Panc1 (cell line): ENCODE measurements at regions not wholly inside any gene's neighbourhood (a gene's known extent, or its start where the extent isn't known, plus 50 kb on each side); places are given as distances from the start of the nearest gene placed in this dataset.

Experiments
- ATAC-seq: fragments of 200-7000 bp; cut with Tn5 transposase; 2 replicates; pipeline ENCODE4 v1.9.1; 2020; ENCODE audit warnings: mild to moderate bottlenecking, moderate library complexity
- BruUV-seq: library from RNA; stranded (reverse); fragments of 400-500 nt; replicated peaks from 2 replicates; lab custom pipeline; 2021; lab: Mats Ljungman, UMichigan
- CTCF ChIA-PET: fragments of 300-600 bp; sonication (Branson Sonifier 250); formaldehyde crosslinking; loops from one replicate; lab custom pipeline; 2022; ENCODE audit warnings: antibody characterized with exemption; lab: Charles Lee
- POLR2A ChIA-PET: fragments of 300-600 bp; sonication (Branson Sonifier 250); formaldehyde crosslinking; loops from one replicate; lab custom pipeline; 2022; ENCODE audit warnings: antibody characterized with exemption; lab: Charles Lee
- DNase-seq: peaks from one replicate; pipeline ENCODE4 v3.0.0-alpha.2; 2010; ENCODE audit warnings: low read depth, low spot score
- H3K27ac ChIP-seq: 2 replicates; pipeline ENCODE4 v1.5.1; 2011; ENCODE audit warnings: mild to moderate bottlenecking, low read length, inconsistent platforms
- H3K27me3 ChIP-seq: fragments of 200-500 bp; sonication (Bioruptor generic); 2 replicates; pipeline ENCODE4 v1.6.0; 2014; ENCODE audit warnings: low read length, inconsistent platforms; ENCODE audit not compliant: control insufficient read depth, insufficient read depth
- H3K36me3 ChIP-seq: fragments of 200-500 bp; sonication (Bioruptor generic); 2 replicates; pipeline ENCODE4 v1.5.1; 2014; ENCODE audit warnings: inconsistent platforms, mild to moderate bottlenecking, low read length, moderate library complexity; ENCODE audit not compliant: control insufficient read depth, insufficient read depth
- H3K4me1 ChIP-seq: 2 replicates; pipeline ENCODE4 v1.5.1; 2011; ENCODE audit warnings: inconsistent platforms, mild to moderate bottlenecking, low read length, moderate library complexity; ENCODE audit not compliant: control insufficient read depth, insufficient read depth
- H3K4me3 ChIP-seq, 2 experiments: 2 replicates each; pipeline ENCODE4 v1.5.1; 2011 to 2012; ENCODE audit warnings: low read depth in 2 of 2, low read length in 2 of 2, mild to moderate bottlenecking in 2 of 2, inconsistent platforms in 1 of 2, moderate library complexity in 1 of 2
- H3K9me3 ChIP-seq: fragments of 200-500 bp; sonication (Bioruptor generic); 2 replicates; pipeline ENCODE4 v1.5.1; 2014; ENCODE audit warnings: low read depth, mild to moderate bottlenecking, inconsistent platforms, low read length, moderate library complexity; ENCODE audit not compliant: control insufficient read depth, insufficient read depth
- POLR2AphosphoS5 ChIP-seq: IDR thresholded peaks from 2 replicates; pipeline ENCODE4 v1.6.1; 2012; ENCODE audit warnings: mild to moderate bottlenecking, low read depth, low read length, moderate library complexity
- SIN3A ChIP-seq: IDR thresholded peaks from 2 replicates; pipeline ENCODE4 v1.6.1; 2012; ENCODE audit warnings: low read depth, mild to moderate bottlenecking, low read length, moderate library complexity, borderline replicate concordance; ENCODE audit not compliant: insufficient read depth
- TCF7L2 ChIP-seq: IDR thresholded peaks from 2 replicates; pipeline ENCODE4 v1.6.1; 2011; ENCODE audit warnings: mild to moderate bottlenecking, low read depth, low read length, inconsistent platforms
- in situ Hi-C: cut with HindIII; loops from 2 replicates; pipeline ENCODE4 v1.10.0; 2016; ENCODE audit warnings: low sequenced_read_pairs, low pct_unique_long_range_greater_than_20kb
- intact Hi-C: fragments of 100-400 bp; cut with micrococcal nuclease; formaldehyde crosslinking; loops from one replicate; pipeline ENCODE4 v1.10.0; 2022; ENCODE audit not compliant: unreplicated experiment
- TF ChIP-seq, protein P1 (sequence below), 2 experiments: IDR thresholded peaks; 2 replicates each; pipeline ENCODE4 v1.6.1; 2011 to 2012; ENCODE audit warnings: low read depth in 2 of 2, control low read depth in 1 of 2, low read length in 1 of 2, mild to moderate bottlenecking in 1 of 2, moderate library complexity in 1 of 2; ENCODE audit not compliant: insufficient read depth in 1 of 2
- TF ChIP-seq, protein P2 (sequence below): fragments of 450-650 bp; IDR thresholded peaks from 2 replicates; pipeline ENCODE4 v1.5.1; 2017; ENCODE audit warnings: mild to moderate bottlenecking

DNA sequence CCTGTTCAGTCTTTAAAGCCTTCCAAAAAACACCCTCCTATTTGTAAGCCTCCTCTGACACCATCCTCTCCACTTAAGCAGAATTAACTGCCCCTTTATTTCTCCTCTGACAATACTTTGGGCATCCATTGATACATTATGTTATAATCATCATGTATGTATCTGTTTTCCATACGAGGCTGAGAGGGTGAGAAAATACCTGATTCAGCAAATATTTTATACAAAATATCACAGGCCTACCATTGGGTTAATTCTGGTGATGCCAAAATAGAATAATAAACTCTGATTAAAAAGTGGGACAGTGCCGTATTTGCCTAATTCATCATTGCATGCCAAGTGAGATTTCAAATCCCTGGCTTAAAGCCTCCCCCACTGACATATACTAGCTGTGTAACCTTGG, 118.2 kb upstream of the ADAMTS9 start:
- Histone ChIP-seq H3K27ac (no peak overlapping the region), H3K4me1 (no peaks in the 10 kb centered on the region), H3K4me3 (no peak overlapping the region), H3K9me3 (no peaks in the 10 kb centered on the region), H3K36me3 (no peaks in the 10 kb centered on the region), H3K27me3 (no peaks in the 10 kb centered on the region)
- intact Hi-C loops, result no loop called here
- BruUV-seq, result no TSS peak
- ATAC-seq (no peak), DNase-seq (no peak)
- TF ChIP-seq, protein P1, sequence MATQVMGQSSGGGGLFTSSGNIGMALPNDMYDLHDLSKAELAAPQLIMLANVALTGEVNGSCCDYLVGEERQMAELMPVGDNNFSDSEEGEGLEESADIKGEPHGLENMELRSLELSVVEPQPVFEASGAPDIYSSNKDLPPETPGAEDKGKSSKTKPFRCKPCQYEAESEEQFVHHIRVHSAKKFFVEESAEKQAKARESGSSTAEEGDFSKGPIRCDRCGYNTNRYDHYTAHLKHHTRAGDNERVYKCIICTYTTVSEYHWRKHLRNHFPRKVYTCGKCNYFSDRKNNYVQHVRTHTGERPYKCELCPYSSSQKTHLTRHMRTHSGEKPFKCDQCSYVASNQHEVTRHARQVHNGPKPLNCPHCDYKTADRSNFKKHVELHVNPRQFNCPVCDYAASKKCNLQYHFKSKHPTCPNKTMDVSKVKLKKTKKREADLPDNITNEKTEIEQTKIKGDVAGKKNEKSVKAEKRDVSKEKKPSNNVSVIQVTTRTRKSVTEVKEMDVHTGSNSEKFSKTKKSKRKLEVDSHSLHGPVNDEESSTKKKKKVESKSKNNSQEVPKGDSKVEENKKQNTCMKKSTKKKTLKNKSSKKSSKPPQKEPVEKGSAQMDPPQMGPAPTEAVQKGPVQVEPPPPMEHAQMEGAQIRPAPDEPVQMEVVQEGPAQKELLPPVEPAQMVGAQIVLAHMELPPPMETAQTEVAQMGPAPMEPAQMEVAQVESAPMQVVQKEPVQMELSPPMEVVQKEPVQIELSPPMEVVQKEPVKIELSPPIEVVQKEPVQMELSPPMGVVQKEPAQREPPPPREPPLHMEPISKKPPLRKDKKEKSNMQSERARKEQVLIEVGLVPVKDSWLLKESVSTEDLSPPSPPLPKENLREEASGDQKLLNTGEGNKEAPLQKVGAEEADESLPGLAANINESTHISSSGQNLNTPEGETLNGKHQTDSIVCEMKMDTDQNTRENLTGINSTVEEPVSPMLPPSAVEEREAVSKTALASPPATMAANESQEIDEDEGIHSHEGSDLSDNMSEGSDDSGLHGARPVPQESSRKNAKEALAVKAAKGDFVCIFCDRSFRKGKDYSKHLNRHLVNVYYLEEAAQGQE (IDR thresholded peaks at IDR 0.05; ENCODE audit: insufficient read depth in 1 of 2, low read depth in 2 of 2, low read length in 1 of 2), result no peak
- no peak for TF ChIP-seq POLR2AphosphoS5
- TF ChIP-seq, protein P2, sequence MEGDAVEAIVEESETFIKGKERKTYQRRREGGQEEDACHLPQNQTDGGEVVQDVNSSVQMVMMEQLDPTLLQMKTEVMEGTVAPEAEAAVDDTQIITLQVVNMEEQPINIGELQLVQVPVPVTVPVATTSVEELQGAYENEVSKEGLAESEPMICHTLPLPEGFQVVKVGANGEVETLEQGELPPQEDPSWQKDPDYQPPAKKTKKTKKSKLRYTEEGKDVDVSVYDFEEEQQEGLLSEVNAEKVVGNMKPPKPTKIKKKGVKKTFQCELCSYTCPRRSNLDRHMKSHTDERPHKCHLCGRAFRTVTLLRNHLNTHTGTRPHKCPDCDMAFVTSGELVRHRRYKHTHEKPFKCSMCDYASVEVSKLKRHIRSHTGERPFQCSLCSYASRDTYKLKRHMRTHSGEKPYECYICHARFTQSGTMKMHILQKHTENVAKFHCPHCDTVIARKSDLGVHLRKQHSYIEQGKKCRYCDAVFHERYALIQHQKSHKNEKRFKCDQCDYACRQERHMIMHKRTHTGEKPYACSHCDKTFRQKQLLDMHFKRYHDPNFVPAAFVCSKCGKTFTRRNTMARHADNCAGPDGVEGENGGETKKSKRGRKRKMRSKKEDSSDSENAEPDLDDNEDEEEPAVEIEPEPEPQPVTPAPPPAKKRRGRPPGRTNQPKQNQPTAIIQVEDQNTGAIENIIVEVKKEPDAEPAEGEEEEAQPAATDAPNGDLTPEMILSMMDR, result no peak
- no peak for TF ChIP-seq SIN3A
- no peak for TF ChIP-seq TCF7L2
- in situ Hi-C loops, result no loop called here
- POLR2A ChIA-PET, result no interaction called here
- CTCF ChIA-PET, result no interaction called here

DNA sequence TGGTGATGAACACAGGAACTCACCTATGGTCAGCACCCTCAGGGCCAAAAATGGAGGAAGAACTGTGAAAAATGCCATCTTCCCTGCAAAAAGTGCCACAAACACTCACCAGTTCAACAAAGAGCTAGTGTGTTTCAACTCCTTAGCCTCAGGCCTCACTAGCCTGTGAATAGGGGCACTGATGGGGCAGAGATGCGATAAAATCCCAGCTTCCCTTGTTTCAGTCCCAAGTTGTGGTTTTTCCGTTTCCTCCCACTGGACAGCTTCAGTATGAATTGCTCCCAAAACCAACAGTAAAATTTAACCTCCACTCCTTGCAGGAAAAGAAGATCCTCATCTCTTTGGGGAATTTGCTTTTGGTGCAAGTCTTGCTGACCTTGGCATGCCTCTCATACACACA, 117.4 kb upstream of the ADAMTS9 start:
- no peaks in the 10 kb centered on the region for H3K4me1 ChIP-seq
- TF ChIP-seq POLR2AphosphoS5 (no peak), SIN3A (no peak), TCF7L2 (no peak)
- TF ChIP-seq, protein P1 (IDR thresholded peaks at IDR 0.05; ENCODE audit: insufficient read depth in 1 of 2, low read depth in 2 of 2, low read length in 1 of 2), result no peak
- TF ChIP-seq, protein P2, result no peak
- no peaks in the 10 kb centered on the region for H3K9me3 ChIP-seq
- H3K4me3 ChIP-seq, result no peak overlapping the region
- ATAC-seq, result no peak
- DNase-seq, result no peak
- intact Hi-C loops, result no loop called here
- in situ Hi-C loops, result no loop called here
- no peak overlapping the region for H3K27ac ChIP-seq
- no TSS peak for BruUV-seq
- no peaks in the 10 kb centered on the region for H3K36me3 ChIP-seq
- CTCF ChIA-PET, result no interaction called here
- POLR2A ChIA-PET, result no interaction called here
- no peaks in the 10 kb centered on the region for H3K27me3 ChIP-seq
